Gastroesophageal sphincter (tissue), 3 donors: ENCODE measurements at regions not wholly inside any gene's neighbourhood (a gene's known extent, or its start where the extent isn't known, plus 50 kb on each side); places are given as distances from the start of the nearest gene placed in this dataset.

Source experiments
- EP300 ChIP-seq: sonication (generic); formaldehyde crosslinking; IDR thresholded peaks from one replicate; pipeline ENCODE4 v1.6.1; 2017; ENCODE audit warnings: antibody characterized with exemption, mild to moderate bottlenecking
- POLR2A ChIP-seq, 2 donors: fragments of 450-650 bp; IDR thresholded peaks; one replicate each; pipeline ENCODE4 v1.6.1; 2017; ENCODE audit warnings: antibody characterized with exemption in 2 of 2, mild to moderate bottlenecking in 2 of 2, moderate library complexity in 1 of 2
- TF ChIP-seq, protein P1 (sequence below), 4 experiments: fragments of 200-600 bp in 2 of 4; fragments of 450-650 bp in 2 of 4; sonication (generic) in 1 of 4; IDR thresholded peaks; one replicate each; pipeline ENCODE4 v1.5.1; 2017 to 2019; ENCODE audit warnings: antibody characterized with exemption in 4 of 4, mild to moderate bottlenecking in 2 of 4, moderate library complexity in 2 of 4

DNA sequence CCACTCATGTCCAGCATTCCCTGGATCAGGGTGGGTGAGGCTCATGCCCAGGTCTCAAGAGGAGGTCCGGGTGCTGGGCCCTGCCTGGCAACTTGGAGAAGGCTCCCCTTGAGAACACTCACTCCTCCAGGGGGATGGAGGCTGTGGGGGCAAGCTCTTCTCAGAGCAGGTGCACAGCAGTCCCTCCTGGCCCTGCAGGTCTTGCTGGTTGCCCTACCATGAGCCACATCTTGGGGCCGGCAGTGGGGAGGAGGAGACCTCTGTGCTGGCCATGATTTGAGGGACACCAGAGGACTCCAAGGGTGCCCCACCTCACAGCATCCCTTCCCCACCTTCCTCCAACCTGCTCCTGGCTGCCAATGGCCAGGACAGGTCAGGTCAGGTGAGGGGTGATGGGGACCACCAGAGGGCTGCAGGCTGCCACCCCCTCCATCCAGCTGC, 87.4 kb upstream of the RET start:
- TF ChIP-seq, protein P1, sequence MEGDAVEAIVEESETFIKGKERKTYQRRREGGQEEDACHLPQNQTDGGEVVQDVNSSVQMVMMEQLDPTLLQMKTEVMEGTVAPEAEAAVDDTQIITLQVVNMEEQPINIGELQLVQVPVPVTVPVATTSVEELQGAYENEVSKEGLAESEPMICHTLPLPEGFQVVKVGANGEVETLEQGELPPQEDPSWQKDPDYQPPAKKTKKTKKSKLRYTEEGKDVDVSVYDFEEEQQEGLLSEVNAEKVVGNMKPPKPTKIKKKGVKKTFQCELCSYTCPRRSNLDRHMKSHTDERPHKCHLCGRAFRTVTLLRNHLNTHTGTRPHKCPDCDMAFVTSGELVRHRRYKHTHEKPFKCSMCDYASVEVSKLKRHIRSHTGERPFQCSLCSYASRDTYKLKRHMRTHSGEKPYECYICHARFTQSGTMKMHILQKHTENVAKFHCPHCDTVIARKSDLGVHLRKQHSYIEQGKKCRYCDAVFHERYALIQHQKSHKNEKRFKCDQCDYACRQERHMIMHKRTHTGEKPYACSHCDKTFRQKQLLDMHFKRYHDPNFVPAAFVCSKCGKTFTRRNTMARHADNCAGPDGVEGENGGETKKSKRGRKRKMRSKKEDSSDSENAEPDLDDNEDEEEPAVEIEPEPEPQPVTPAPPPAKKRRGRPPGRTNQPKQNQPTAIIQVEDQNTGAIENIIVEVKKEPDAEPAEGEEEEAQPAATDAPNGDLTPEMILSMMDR (IDR thresholded peaks at IDR 0.05) = no peak
- TF ChIP-seq POLR2A (IDR thresholded peaks at IDR 0.05) = no peak
- no peak for TF ChIP-seq EP300
